Fibroblast of villous mesenchyme (primary cell): ENCODE measurements at regions not wholly inside any gene's neighbourhood (a gene's known extent, or its start where the extent isn't known, plus 50 kb on each side); places are given as distances from the start of the nearest gene placed in this dataset.

Source experiments
- DNase-seq: peaks from one replicate; pipeline ENCODE4 v3.0.0-alpha.2; 2010; ENCODE audit warnings: low read depth
- H3K4me3 ChIP-seq: 2 replicates; pipeline ENCODE4 v1.5.1; 2011; ENCODE audit warnings: low read depth, mild to moderate bottlenecking, low read length
- CTCF ChIP-seq: IDR thresholded peaks from 2 replicates; pipeline ENCODE4 v1.5.1; 2012; ENCODE audit warnings: low read depth, mild to moderate bottlenecking, low read length; ENCODE audit not compliant: insufficient read depth

- no peak overlapping the region for H3K4me3 ChIP-seq
- no peak for DNase-seq
- no peak for TF ChIP-seq CTCF
Measured at GRCh38 chr18:78123926-78124797, 855.5 kb upstream of the SALL3 start.

DNA sequence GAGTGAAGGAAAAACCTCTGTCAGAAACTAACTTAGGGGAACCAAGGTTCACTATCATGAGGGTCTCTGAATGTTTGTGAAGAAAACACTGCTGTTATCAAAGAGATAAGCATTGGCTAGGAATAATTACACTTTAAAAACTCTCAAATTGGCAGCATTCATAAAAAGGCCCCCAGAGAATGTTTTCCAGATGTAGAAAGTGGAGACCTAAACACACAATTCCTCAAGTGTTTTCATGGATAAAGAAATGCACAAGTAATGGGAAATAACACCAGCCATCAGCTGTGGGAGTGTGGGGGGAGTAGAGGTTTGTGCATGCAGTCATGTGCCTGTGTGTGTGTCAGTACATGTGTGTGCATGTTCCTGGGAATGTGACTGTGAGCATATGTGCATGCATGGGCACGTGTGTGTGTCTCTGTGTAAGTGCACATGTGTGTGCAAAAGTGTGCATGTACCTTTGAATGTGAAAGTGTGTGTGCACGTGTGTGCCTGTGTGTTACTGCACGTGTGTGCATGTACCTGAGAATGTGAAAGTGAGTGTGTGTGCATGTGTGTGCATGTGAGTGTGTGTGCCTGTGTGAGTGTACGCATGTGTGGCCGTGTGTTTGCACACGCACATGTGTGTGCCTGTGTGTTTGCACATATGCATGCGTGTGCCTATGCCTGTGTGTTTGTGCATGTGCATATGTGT, 854.3 kb upstream of the SALL3 start:
- no peak for DNase-seq
- TF ChIP-seq CTCF = no peak

DNA sequence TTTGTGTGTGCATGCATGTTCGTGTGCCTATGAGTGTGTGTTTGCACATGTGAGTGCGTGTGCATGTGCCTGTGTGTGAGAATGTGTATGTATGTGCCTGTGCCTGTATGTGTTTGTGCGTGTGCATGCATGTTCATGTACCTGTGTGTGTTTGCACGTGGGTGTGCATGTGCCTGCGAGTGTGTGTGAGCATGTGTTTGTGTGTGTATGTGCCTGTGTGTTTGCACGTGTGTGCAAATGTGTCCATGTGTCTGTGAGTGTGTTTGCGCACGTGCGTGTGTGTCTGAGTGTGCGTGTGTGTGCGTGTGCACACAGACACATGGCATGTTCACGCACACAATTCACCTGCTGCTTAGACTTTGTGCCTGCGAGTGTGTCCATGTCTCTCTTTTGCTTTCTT, 853.5 kb upstream of the SALL3 start:
- no peak for TF ChIP-seq CTCF
- H3K4me3 ChIP-seq = no peak overlapping the region
- no peak for DNase-seq

More for the DNA sequence above, 854.3 kb upstream of the SALL3 start:
- H3K4me3 ChIP-seq = no peak overlapping the region

- no peak for DNase-seq
- TF ChIP-seq CTCF = no peak
- no peak overlapping the region for H3K4me3 ChIP-seq
Measured at GRCh38 chr18:78126536-78126935, 853.1 kb upstream of the SALL3 start.

- H3K4me3 ChIP-seq = no peak overlapping the region
- no peak for DNase-seq
- no peak for TF ChIP-seq CTCF
Measured at GRCh38 chr18:78127041-78127440, 852.6 kb upstream of the SALL3 start.

- no peak for DNase-seq
- no peak for TF ChIP-seq CTCF
- H3K4me3 ChIP-seq = no peak overlapping the region
Measured at GRCh38 chr18:78128004-78128403, 851.6 kb upstream of the SALL3 start.
